Amniotic epithelial cell (primary cell): ENCODE measurements at regions not wholly inside any gene's neighbourhood (a gene's known extent, or its start where the extent isn't known, plus 50 kb on each side); places are given as distances from the start of the nearest gene placed in this dataset.
"Not testable (repeated sequence)": the region's sequence is repeated elsewhere in the genome, so short reads cannot be mapped to it uniquely, and the experiment has no call there.

Experiments
- DNase-seq: peaks from one replicate; pipeline ENCODE4 v3.0.0-alpha.2; 2010; ENCODE audit warnings: low read depth

DNA sequence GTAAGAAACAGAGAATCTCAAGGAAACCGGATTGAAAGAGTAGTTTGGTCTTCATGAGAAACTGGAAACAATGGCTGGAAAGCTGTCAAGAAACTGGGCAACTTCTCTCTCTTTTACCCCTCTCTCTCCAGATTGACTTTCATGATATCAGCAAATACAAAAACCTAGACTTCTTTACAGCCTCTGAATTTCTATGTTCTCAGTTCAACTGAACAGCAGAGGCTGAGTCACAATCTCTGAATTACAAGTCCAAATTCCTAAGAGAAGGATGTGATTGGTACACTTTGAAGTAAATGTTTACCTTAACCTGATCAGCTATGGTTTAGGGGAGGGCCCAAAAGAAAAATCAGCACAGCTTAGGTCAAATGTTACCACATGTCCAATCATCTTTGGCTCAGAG, 974.9 kb downstream of the RPA4 start:
- DNase-seq, result no peak

DNA sequence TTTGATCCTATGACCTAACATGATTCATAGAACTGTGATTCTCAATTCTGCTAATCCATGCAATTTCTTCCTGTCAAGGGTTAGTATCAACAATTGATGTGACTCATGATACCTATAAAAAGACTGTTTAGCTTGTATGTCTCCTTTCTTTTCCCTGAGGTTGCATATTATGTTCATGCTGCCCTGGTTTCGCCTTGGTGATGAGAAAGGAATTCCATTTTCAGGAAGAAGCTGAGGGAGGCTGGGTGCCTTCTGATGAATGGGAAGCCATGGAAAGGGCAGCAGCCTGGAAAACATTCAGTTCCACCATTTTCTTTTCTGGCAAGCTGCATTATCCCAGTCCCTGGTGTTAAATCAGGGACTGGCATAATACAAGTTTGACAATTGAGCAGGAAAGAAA, 976.5 kb downstream of the RPA4 start:
- peak; percentile 23 for DNase-seq

DNA sequence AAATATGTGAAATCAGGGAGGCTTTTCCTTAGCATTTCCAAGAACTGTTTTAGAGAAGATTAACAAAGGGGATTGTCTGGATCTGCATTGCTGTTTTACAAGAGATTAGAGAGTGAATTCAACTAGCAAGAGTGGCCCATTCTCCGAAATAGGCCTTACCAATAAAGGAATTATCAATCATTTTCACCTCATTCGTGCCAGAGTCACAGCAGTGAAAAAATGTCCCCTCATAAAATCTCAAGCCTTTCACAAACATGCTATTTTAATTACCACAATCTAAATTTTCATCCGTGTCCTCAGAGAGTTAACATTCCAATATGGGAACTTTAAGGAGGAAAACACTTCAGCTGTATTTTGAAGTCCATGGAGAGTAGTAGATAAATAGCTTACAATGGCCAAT, 979.6 kb downstream of the RPA4 start:
- no peak for DNase-seq

DNA sequence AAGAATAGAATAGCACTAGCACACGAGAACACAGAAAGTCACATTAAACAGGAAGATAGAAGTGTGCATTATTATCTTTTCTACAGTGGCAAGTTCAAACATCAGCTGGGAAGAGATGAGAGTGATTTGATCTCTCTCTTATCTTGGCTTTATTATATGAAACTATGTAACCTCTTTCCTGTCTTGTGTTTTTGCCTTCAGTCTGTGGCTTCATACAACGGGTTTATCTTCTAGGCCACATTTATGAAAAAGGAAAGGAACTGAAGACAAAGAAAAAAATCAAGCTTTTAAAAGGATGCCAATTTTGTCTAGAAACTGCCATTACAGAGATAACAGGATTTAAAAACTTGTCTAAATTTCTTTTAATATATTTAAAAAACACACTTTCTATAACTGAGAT, 983.6 kb downstream of the RPA4 start:
- DNase-seq, result peak; percentile 3

DNA sequence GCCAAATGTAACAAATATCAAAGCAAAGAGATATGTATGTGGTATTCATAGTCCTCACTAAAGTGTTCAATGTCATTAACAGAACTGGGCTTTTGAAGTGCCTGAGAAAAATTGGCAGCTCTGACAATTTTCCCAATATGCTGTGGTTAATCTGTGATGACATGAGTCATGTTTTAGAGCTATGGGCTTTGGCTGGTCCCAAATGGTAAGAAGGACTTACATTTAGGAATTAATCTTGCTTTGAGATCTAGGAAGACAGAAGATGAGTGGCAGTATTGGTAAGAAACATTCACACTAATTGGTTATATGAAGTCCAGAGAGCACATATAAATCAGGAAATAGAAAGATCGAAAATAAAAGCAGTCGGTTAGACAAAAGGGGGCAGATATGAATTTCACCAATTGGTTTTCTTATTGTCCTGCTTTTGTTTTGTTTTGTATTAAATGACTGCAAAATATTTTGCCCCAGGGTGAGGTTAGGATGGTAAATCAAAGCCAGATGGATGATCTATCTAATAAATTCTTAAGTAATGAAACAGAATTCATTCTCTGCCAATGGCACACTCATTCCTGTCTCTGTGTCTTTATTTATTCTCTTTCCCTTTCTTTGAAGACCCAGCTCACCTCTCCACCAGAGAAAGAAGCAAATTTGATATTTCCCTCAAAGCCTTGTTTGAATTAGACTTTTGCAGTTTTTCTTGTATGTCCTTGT, 993.1 kb downstream of the RPA4 start:
- DNase-seq, result no peak

DNA sequence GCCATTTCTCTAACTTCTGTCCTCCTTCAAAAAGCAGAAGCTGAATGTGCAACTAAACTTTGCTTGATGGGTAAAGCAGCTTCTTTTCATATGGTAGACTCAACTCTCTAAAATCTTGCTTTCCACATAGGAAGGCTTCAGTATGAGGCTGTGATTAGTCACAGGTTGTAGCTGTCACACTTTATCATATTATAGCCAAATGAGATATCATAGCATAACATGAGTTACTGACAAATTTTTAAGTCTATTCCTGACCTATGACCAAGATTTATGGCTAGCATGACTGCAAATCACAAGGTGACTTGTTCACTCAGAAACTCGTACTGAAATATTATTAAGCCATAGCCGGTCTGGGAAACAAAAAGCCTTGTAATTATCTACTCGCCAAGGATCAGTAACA, 998.6 kb downstream of the RPA4 start:
- peak; percentile 53 for DNase-seq

DNA sequence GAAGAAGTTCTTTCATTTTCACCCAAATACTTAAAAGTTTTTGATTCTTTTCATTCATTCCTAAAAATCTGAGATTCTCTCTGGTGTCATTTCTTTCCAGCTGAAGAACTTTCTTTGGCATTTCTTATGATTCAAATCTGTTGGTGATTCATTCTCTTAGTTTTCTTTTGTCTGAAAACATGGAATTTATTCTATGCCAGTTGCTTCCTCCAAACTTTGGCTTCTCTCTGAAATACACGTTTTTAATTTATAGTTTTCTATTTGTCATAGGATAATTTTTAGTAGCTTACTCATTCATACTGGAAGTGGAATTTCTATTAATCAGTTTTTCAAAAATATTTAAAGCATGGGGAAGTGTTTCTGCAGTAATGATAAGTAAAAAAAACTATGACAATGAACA, 1012.0 kb downstream of the RPA4 start:
- DNase-seq, result peak; percentile 26

DNA sequence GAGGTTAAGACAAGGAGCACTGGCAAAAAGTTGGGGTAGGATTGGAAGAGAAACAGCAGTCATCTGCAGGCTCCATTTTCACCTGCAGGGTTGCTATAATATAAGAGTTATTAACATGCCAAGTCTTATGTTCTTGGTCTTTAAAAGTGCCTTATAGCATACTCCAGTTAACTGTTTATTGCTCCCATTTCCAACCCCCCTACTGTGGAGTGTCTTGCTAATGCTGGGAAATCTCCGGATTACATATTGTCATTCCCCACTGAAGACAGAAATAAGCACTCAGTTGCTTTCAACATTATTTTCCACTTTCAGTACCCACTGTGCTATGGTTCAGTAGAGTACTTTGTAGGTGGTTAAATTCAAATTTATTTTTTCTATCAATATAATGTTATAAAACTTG, 1014.3 kb downstream of the RPA4 start:
- no peak for DNase-seq

DNA sequence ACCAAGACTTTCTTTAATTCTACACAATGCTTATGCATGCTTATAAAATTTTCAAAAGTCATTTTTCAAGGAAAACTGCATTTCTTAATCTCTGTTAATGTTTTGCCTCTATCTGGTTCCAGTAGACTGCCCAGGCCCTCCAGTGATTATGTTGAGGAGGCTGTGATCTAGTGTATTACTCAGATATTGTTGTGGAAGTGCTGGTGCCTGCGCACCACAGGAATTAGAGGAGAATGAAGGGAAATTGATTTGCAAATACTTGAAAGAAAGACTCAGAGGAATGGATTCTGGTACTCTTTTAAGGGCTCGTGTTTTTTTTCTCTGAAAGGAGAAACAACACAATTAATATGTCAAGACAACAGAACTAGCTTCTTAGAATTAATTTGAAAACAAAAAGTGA, 1015.1 kb downstream of the RPA4 start:
- peak; percentile 65 for DNase-seq

DNA sequence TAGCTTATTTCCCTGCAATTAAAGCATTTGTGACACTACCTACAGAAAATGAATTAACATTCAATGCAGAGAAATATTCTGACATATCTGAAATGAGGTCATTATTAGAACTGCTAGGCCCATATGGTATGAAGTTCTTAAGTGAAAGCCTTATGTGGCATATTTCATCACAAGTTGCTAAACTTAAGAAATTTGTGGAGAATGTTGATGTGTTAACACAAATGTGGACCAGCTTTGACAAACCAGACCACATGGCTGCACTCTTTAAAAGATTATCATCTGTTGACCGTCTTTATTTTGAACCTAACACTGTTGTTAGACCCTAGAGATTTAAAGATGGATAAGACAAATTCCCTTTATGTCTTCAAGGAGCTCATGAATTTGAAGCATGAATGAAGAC, 1024.1 kb downstream of the RPA4 start:
- peak; percentile 11 for DNase-seq

DNA sequence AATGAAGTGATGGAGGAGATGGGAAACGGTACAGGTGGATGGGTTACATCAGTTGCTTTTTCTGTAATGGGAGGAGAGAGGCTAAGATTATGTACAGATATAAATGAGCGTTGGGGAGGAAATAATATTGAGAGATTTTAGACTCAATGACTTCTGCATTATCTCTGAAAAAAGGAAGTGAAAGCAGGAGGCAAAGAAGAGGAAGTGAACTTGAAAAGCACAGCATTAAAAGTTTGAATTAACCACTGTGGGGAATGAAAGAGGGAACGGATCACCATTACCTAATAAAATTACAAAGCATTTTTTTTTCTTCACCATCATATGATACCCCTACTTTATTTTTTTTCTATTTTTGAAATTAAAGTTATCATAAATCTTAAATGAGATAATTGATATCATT, 1025.5 kb downstream of the RPA4 start:
- no peak for DNase-seq

DNA sequence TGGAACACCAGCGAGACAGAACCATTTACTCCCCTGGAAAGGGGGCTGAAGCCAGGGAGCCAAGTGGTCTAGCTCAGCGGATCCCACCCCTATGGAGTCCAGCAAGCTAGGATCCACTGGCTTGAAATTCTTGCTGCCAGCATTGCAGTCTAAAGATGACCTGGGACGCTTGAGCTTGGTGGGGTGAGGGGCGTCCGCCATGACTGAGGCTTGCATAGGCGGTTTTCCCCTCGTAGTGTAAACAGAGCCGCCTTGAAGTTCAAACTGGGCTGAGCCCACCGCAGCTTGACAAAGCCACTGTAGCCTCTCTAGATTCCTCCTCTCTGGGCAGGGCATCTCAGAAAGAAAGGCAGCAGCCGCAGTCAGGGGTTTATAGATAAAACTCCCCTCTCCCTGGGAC, 1031.7 kb downstream of the RPA4 start:
- not testable (repeated sequence) for DNase-seq

DNA sequence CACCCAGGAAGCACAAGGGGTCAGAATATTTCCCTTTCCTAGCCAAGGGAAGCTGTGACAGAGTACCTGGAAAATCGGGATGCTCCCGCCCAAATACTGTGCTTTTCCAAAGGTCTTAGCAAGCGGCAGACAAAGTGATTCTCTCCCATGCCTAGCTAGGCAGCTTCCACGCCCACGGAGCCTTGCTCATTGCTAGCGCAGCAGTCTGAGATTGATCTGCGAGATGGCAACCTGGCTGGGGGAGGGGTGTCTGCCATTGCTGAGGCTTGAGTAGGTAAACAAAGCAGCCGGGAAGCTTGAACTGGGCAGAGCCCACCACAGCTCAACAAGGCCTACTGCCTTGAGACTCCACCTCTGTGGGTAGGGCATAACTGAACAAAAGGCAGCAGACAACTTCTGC, 1037.5 kb downstream of the RPA4 start:
- not testable (repeated sequence) for DNase-seq

DNA sequence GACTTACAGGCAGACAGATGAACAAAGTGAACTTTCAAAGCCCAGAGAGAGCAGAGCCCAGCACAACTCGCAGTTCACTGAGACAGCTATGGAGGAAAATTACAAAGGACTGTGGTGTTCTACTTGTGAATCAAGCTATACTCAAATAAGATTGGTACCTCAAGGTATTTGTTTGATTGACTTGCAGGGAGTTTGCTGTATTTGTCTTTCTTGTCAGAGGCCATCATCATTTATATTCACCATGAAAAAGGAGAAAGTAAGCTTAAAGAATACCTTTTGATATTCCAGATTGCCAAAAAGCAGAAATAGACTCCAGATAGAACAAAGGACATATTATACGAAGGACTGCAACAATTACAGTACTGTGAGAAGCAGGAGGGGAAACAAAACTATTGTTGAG, 1047.9 kb downstream of the RPA4 start:
- DNase-seq, result no peak

DNA sequence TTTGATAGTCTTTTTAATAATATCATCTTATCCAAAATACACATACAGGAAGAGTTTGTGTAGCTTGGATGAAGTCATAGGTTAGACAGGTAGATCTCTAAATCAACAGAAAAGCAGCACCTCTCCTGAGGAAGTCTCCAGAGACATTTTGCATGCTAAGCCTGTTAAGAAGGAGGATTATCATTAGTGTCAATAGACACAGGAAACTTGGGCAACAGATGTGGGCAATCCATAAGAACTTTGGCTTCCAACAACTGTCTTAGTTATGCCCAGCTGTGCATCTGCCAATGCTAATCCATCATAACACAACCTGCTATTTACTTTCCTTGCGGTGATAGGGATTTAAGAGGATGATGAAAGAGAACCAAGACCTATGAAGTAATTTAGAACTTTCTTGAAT, 1052.6 kb downstream of the RPA4 start:
- DNase-seq, result no peak

DNA sequence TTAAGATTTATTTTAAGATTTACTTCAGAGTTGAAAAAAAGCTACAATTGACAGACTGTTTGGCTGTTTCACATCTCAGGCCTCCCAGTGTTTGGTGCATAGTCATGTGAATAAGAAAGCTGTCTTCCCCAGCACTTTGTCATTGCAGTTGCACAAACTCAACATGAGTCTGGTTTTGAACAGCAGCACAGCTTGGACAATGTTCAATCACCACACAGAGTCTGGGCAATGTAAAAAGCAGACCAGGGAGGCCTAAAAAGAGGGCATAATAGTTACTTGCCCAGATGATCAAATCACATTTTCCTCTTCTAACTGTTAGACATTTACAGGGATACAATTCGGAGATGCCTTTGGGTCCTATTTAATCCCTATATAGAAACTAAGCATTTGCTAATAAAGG, 1055.0 kb downstream of the RPA4 start:
- peak; percentile 15 for DNase-seq

DNA sequence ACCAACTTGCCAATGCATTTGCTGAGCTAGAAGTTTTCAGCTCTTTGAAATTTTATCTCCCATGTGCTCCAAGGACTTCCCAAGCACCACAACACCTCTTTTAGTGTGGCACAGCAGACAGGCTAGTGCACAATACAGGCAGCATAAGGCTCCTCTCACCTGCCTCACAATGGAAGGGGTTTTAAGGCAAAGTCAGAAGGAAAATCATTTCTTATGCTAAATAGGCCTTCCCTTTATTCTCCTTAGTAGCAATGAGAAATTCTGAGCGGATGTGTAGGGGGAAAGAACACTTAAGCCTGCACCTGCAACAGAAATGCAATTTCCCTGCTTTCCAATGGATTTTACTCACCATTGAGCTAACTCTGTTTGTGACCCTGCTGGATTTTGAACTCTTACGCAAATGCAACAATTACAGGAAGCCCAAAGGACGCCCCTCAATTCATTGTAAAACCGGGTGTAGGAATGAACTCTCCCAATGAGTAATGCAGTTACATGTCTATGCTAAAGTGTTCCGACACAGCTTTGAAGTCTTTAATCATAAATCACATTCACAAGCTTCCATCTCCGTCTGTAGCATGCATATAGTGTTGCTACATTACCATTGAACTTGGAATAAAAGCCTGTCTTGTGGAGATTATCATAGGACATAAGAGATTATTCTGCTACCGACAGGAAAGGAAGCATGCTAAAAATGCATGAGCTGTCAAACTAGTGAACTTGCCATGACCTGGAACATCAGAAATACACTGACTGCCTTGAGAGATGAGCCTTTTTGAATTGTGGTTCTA, 1084.9 kb downstream of the RPA4 start:
- peak; percentile 1 for DNase-seq

DNA sequence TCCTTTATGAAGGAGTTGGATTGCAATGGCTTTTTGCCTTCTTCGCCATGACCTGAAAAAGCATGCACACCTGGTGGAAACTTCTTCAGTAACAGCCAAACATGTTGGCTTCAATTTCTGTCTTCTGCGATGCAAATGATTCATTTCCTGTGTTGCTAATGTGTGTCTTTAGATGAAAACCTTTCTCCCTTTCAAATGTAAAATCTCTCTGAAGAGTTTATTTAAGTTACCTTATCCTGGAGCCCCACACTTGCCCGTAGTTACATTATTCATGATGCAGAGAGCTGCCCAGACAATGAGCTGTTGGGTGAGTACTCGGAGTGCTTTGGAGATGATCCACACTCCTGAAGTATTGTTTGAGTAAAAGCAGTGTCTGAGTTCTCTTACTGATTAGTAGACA, 1100.9 kb downstream of the RPA4 start:
- no peak for DNase-seq

DNA sequence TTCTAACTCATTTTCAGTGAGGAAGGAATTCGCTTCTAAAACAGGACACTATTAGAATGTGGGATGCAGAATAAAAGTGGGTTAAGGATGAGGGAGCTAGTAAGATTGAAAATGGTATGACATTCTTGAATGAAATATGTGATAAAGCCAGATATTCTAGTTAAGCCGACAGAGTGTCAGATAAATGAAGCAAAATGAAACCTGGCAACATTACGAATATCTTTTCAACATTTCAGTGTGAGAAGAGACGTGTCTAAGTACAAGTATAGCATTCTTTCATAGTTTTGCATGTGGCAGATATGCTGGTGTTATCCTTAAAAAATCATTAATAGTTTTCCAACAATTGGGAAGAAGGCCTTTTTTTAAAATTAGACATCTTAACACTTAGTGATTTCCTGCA, 1101.4 kb downstream of the RPA4 start:
- no peak for DNase-seq

DNA sequence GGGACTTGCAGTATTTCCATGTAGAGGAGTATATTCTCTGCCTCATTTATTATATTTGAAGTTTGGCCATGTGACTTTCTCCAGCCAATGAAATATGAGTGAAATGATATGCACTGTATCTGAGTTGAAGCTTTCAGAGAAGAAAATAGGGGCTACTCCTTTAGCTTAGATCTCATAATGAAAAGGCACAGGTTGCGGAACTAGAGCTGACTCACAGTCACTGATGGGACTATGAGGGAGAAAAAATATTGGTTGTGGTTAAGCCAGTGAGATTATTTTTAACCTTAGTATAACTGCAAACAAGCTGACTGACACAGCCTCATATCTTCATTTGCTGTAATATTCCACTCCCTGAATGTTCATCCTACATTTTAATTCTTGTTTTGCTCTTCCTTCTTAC, 1104.3 kb downstream of the RPA4 start:
- peak; percentile 22 for DNase-seq

DNA sequence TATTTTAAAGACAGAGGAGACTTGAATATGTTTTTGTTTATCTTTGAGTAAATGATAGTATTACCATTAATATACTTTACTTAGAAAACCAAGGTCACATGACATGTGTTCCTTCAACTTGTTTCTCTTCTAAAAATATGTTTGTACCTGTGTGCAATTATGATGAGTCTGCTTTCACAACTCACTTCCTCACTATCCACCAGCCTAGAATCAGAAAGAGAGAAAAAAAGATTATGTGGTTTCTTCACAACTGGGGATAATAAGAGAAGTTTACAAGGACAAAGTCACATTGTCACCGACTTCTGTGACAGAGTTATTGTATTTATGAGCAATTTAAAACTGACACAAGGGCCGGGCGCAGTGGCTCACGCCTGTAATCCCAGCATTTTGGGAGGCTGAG, 1112.1 kb downstream of the RPA4 start:
- no peak for DNase-seq

DNA sequence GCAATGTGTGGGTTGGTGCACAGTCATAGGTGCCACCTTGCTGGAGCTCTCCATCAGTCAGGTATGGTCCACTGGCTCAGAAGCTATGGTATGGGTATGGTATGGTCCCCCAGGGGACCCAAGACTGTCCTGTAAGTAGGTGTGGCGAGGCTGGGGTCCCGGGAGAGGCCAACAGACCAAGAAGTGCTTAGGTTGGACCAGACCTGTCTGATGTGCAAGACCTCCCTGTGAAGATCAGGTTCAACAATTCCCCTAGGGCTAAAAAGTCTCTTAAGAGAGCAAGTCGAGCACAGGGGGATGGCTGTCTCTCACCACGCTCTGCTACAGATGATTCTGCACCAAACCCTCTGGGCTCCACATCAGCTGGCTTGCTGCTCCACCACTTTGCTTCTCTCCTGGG, 1145.0 kb downstream of the RPA4 start:
- DNase-seq, result no peak

DNA sequence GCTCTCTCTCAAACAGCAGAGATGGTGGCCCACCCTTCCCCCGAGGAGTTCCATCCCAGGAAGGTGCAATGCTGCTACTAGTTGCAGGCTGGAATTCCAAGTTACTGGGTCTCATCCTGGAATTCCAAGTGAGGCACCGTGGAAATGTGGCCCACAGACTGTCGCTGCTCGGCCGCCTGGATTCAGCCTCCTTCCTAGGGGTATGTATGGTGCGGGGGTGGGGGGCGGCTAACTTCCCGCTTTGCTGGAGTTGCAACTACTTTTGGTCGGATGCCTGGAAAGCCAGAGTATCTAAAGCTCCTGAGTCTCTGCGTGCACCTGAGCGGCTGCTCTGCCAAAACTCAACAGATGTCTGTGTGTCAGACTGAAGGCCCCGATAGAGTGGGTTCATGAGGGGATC, 1146.2 kb downstream of the RPA4 start:
- DNase-seq, result no peak

DNA sequence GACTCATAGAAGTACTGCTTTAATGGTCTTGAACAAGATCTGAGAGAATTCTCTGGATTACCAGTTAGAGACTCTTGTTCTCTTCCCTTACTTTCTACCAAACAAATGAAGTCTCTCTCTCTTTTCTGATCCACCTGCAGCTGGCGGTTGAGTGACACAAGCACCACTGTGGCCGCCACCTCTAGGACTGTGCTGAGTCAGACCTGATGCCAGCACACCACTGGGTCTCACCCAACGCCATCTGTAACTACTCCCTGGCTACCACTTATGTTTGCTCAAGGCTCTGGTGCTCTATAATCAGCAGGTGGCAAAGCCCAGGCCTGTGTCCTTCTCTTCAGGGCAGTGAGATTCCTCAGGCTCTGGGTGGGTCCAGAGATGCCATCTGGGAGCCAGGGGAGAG, 1173.5 kb downstream of the RPA4 start:
- DNase-seq, result no peak
